Heart left ventricle (tissue), 13 donors: ENCODE measurements at regions not wholly inside any gene's neighbourhood (a gene's known extent, or its start where the extent isn't known, plus 50 kb on each side); places are given as distances from the start of the nearest gene placed in this dataset.

Experiments
- POLR2A ChIP-seq, 2 donors: fragments of 450-650 bp; IDR thresholded peaks; one replicate each; pipeline ENCODE4 v1.6.1; 2017; ENCODE audit warnings: antibody characterized with exemption in 2 of 2, mild to moderate bottlenecking in 2 of 2, moderate library complexity in 2 of 2
- TF ChIP-seq, protein P1 (sequence below), 12 donors: fragments of 200-600 bp; sonication (generic) in 4 of 12; IDR thresholded peaks; one replicate each; pipeline versions ENCODE4 v1.5.0 to v1.8.0; 2018 to 2022; ENCODE audit warnings: antibody characterized with exemption in 12 of 12, mild to moderate bottlenecking in 5 of 12
- donor health status: ischemic (EF 13 %, LVEDD 7.1; RV severe dilation, severe dysfunction).
- donor health status: DM: no; HTN: yes; CAD: no.
- donor health status: DM: no; HTN: no; CAD: no.
- donor health status: ischemic (EF 25% LVEDD 6.9; RV normal size, moderate dysfunction).
- donor health status: ischemic (EF 25% LVEDD 5.7; RV mildly dilated, moderate dysfunction).
- donor health status: ischemic (EF 35%, LVEDD 5.7; RV mildly dilated, moderate dysfunction).
- donor health status: nonischemic (EF 11% LVEDD 7.7; RV severe dilation, severe dysfunction).
- donor health status: DM: yes; HTN: yes; CAD: no.
- donor health status: PGD.
- donor health status: ischemic (EF 29% LVEDD 5.4; RV normal size, mild dysfunction).
- donor health status: nonischemic (EF 23%, LVEDD 6.1; RV moderate dilation, normal function).

DNA sequence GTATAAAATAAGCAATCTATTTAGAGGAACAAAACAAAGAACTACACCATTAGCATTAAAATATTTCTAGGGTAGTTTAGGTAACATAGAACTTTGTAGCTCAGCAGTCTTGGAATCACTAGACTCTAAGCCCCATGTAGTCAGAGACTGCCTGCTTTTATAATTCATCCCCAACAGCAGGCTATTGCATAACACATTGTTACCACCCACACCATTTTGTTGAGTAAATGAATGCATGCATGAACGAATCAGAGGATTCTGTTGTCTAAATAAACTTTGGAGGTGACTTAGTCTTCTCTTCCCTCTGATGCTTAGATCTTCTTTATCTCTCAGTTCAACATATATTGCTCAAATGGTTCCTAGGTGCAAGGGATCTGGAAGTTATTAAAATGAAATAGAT lies 167.6 kb upstream of the TNP1 start:
- TF ChIP-seq POLR2A (IDR thresholded peaks at IDR 0.05), result no peak
- TF ChIP-seq, protein P1, sequence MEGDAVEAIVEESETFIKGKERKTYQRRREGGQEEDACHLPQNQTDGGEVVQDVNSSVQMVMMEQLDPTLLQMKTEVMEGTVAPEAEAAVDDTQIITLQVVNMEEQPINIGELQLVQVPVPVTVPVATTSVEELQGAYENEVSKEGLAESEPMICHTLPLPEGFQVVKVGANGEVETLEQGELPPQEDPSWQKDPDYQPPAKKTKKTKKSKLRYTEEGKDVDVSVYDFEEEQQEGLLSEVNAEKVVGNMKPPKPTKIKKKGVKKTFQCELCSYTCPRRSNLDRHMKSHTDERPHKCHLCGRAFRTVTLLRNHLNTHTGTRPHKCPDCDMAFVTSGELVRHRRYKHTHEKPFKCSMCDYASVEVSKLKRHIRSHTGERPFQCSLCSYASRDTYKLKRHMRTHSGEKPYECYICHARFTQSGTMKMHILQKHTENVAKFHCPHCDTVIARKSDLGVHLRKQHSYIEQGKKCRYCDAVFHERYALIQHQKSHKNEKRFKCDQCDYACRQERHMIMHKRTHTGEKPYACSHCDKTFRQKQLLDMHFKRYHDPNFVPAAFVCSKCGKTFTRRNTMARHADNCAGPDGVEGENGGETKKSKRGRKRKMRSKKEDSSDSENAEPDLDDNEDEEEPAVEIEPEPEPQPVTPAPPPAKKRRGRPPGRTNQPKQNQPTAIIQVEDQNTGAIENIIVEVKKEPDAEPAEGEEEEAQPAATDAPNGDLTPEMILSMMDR (IDR thresholded peaks at IDR 0.05), result no peak
